ENCODE measurements at regions not wholly inside any gene's neighbourhood (a gene's known extent, or its start where the extent isn't known, plus 50 kb on each side); places are given as distances from the start of the nearest gene placed in this dataset.
"Not testable (repeated sequence)": the region's sequence is repeated elsewhere in the genome, so short reads cannot be mapped to it uniquely, and the experiment has no call there.

DNA sequence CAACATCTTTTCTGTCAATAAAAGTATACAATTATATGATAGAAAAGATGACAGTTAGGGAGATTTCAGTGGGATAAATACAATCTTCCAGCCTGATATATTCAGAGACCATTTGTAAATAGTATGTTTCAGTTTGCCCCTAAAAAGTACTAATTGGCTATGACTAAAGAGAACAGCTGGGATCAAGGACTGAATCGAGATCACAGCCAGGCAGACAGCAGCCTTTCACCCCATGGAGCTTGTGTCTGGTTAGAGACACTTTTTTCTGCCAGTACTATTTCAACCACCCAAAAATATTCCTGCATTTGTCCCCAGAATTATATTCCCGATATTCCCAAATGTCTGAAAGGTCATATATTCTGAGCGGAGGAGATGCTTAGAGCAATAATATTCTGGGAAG is 577.3 kb upstream of the TLE4 start:
- Histone ChIP-seq H3K79me2 (ENCODE audit: low read length) (no peaks in the 10 kb centered on the region), H3K4me2 (ENCODE audit: low read length) (no peak overlapping the region), H3K27me3 (ENCODE audit: low read depth, low read length) (no peaks in the 10 kb centered on the region), H2AFZ (ENCODE audit: low read depth, low read length) (no peak overlapping the region), H3K36me3 (replicated peaks; ENCODE audit: low read depth, low read length) (no peaks in the 10 kb centered on the region), H4K20me1 (ENCODE audit: insufficient read depth, low read length) (no peaks in the 10 kb centered on the region), H3K27ac (ENCODE audit: low read length) (no peak overlapping the region), H3K9me3 (ENCODE audit: insufficient read depth, low read length) (no peaks in the 10 kb centered on the region), H3K4me3 (ENCODE audit: low read length) (no peak overlapping the region), H3K4me1 (ENCODE audit: low read length) (peaks cover 4% of the 10 kb centered on the region), H3K9ac (ENCODE audit: low read length) (no peak overlapping the region)
- no peak for TF ChIP-seq EZH2phosphoT487 (IDR thresholded peaks at IDR 0.05; ENCODE audit: low read depth)

- H3K4me3 ChIP-seq (ENCODE audit: low read length); H3K9ac ChIP-seq (ENCODE audit: low read length); H4K20me1 ChIP-seq (ENCODE audit: insufficient read depth, low read length); H3K4me1 ChIP-seq (ENCODE audit: low read length); H3K79me2 ChIP-seq (ENCODE audit: low read length); H3K27ac ChIP-seq (ENCODE audit: low read length); H3K9me3 ChIP-seq (ENCODE audit: insufficient read depth, low read length); H3K36me3 ChIP-seq (replicated peaks; ENCODE audit: low read depth, low read length); H2AFZ ChIP-seq (ENCODE audit: low read depth, low read length); H3K27me3 ChIP-seq (ENCODE audit: low read depth, low read length); H3K4me2 ChIP-seq (ENCODE audit: low read length): not testable (repeated sequence)
These were observed 576.8 kb upstream of the TLE4 start for GRCh38 chr9:78994974-78995373.

DNA sequence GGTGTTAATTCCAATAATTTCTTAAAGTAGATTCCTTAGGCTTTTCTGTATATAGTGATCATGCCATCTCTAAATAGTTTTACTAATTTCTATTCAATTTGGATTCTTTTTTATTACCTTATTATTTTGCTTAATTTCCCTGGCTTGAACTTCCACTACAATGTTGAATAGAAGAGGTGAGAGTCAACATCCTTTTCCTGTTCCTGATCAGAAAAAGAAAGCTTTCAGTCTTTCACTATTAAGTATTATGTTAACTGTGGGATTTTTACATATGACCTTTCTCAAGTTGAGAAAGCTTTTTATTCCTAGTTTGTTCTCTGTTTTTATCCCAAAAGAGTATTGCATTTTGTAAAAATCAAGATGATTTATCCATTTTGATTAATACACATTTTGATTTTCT is 574.5 kb upstream of the TLE4 start:
- Histone ChIP-seq H3K9ac (ENCODE audit: low read length) (no peak overlapping the region), H3K27ac (ENCODE audit: low read length) (no peak overlapping the region), H3K79me2 (ENCODE audit: low read length) (no peaks in the 10 kb centered on the region), H3K4me2 (ENCODE audit: low read length) (no peak overlapping the region), H3K4me1 (ENCODE audit: low read length) (peaks cover 22% of the 10 kb centered on the region), H3K36me3 (replicated peaks; ENCODE audit: low read depth, low read length) (no peaks in the 10 kb centered on the region), H4K20me1 (ENCODE audit: insufficient read depth, low read length) (no peaks in the 10 kb centered on the region), H3K4me3 (ENCODE audit: low read length) (no peak overlapping the region), H2AFZ (ENCODE audit: low read depth, low read length) (no peak overlapping the region), H3K27me3 (ENCODE audit: low read depth, low read length) (no peaks in the 10 kb centered on the region), H3K9me3 (ENCODE audit: insufficient read depth, low read length) (no peaks in the 10 kb centered on the region)
- TF ChIP-seq, protein P1, sequence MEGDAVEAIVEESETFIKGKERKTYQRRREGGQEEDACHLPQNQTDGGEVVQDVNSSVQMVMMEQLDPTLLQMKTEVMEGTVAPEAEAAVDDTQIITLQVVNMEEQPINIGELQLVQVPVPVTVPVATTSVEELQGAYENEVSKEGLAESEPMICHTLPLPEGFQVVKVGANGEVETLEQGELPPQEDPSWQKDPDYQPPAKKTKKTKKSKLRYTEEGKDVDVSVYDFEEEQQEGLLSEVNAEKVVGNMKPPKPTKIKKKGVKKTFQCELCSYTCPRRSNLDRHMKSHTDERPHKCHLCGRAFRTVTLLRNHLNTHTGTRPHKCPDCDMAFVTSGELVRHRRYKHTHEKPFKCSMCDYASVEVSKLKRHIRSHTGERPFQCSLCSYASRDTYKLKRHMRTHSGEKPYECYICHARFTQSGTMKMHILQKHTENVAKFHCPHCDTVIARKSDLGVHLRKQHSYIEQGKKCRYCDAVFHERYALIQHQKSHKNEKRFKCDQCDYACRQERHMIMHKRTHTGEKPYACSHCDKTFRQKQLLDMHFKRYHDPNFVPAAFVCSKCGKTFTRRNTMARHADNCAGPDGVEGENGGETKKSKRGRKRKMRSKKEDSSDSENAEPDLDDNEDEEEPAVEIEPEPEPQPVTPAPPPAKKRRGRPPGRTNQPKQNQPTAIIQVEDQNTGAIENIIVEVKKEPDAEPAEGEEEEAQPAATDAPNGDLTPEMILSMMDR (IDR thresholded peaks at IDR 0.05; ENCODE audit: low read depth, low read length) = no peak
- TF ChIP-seq EZH2phosphoT487 (IDR thresholded peaks at IDR 0.05; ENCODE audit: low read depth) = no peak

DNA sequence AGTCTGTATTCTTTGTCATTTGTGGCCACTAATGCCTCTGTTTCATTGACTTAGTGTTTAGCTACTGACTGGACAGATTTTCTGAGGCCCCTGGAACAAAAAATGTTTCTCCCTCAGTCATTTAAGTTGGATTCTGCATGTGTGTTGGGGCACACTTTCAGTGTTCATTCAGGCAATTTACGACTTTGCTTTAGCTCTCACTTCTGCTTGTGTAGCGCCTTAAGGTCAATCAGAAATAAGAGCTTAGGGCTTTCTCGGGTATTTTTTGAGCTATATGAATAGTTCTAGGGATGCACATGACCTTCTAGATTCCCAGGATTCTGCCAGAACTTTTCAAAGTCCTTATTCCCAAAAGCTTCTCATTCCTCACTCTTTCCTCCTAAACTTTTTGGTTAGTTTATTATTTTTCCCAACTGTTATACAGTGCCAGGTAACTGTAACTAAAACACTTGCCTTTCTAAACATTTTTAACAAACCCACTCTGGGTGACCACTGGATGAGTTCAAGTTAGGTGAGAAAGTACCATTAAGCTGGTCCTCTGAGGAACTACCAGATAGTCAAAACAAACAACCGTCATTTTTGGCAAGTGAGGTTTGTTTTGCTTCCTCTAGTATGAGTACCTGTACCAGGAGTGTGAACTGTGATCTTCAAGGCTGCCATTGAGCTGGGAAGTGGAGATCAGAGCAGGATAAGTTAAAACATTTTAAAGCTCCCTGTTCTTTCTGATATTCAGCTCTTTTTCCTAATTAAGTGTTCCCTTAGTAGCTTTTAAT is 571.3 kb upstream of the TLE4 start:
- Histone ChIP-seq H3K9ac (ENCODE audit: low read length) (peak overlapping the region; percentile 23; the same call in 1 of the 2 replicates), H3K79me2 (ENCODE audit: low read length) (no peaks in the 10 kb centered on the region), H3K4me1 (ENCODE audit: low read length) (peaks cover 23% of the 10 kb centered on the region), H3K9me3 (ENCODE audit: insufficient read depth, low read length) (no peaks in the 10 kb centered on the region), H4K20me1 (ENCODE audit: insufficient read depth, low read length) (no peaks in the 10 kb centered on the region), H3K27me3 (ENCODE audit: low read depth, low read length) (no peaks in the 10 kb centered on the region), H2AFZ (ENCODE audit: low read depth, low read length) (peak overlapping the region; percentile 66), H3K4me3 (ENCODE audit: low read length) (peak overlapping the region; percentile 25), H3K4me2 (ENCODE audit: low read length) (peak overlapping the region; percentile 59), H3K27ac (ENCODE audit: low read length) (peak overlapping the region; percentile 75), H3K36me3 (replicated peaks; ENCODE audit: low read depth, low read length) (no peaks in the 10 kb centered on the region)
- no peak for TF ChIP-seq EZH2phosphoT487 (IDR thresholded peaks at IDR 0.05; ENCODE audit: low read depth)
- TF ChIP-seq, protein P1 (IDR thresholded peaks at IDR 0.05; ENCODE audit: low read depth, low read length) = no peak

GRCh38 chr9:79001012-79001411 is 570.8 kb upstream of the TLE4 start:
- H3K27me3 ChIP-seq (ENCODE audit: low read depth, low read length) = no peaks in the 10 kb centered on the region
- H4K20me1 ChIP-seq (ENCODE audit: insufficient read depth, low read length) = no peaks in the 10 kb centered on the region
- H3K4me3 ChIP-seq (ENCODE audit: low read length) = peak overlapping the region; percentile 25
- no peaks in the 10 kb centered on the region for H3K79me2 ChIP-seq (ENCODE audit: low read length)
- no peaks in the 10 kb centered on the region for H3K9me3 ChIP-seq (ENCODE audit: insufficient read depth, low read length)
- peak overlapping the region; percentile 66; the same call in 1 of the 2 replicates for H2AFZ ChIP-seq (ENCODE audit: low read depth, low read length)
- H3K4me1 ChIP-seq (ENCODE audit: low read length) = peaks cover 29% of the 10 kb centered on the region
- H3K27ac ChIP-seq (ENCODE audit: low read length) = peak overlapping the region; percentile 75
- no peaks in the 10 kb centered on the region for H3K36me3 ChIP-seq (replicated peaks; ENCODE audit: low read depth, low read length)
- peak overlapping the region; percentile 59 for H3K4me2 ChIP-seq (ENCODE audit: low read length)
- H3K9ac ChIP-seq (ENCODE audit: low read length) = peak overlapping the region; percentile 23; the same call in 1 of the 2 replicates
- TF ChIP-seq, protein P1 (IDR thresholded peaks at IDR 0.05; ENCODE audit: low read depth, low read length) = no peak
- no peak for TF ChIP-seq EZH2phosphoT487 (IDR thresholded peaks at IDR 0.05; ENCODE audit: low read depth)
